Sigmoid colon (tissue), 3 donors: ENCODE measurements at regions not wholly inside any gene's neighbourhood (a gene's known extent, or its start where the extent isn't known, plus 50 kb on each side); places are given as distances from the start of the nearest gene placed in this dataset.

Experiments used
- POLR2A ChIP-seq, 2 donors: fragments of 450-650 bp; IDR thresholded peaks; one replicate each; pipeline ENCODE4 v1.6.1; 2016; ENCODE audit warnings: antibody characterized with exemption in 2 of 2, mild to moderate bottlenecking in 2 of 2, moderate library complexity in 2 of 2
- TF ChIP-seq, protein P1 (sequence below), 4 experiments: fragments of 450-650 bp in 3 of 4; fragments of 200-600 bp in 1 of 4; IDR thresholded peaks; one replicate each; pipeline ENCODE4 v1.5.1; 2016 to 2019; ENCODE audit warnings: antibody characterized with exemption in 4 of 4, mild to moderate bottlenecking in 3 of 4, moderate library complexity in 2 of 4

DNA sequence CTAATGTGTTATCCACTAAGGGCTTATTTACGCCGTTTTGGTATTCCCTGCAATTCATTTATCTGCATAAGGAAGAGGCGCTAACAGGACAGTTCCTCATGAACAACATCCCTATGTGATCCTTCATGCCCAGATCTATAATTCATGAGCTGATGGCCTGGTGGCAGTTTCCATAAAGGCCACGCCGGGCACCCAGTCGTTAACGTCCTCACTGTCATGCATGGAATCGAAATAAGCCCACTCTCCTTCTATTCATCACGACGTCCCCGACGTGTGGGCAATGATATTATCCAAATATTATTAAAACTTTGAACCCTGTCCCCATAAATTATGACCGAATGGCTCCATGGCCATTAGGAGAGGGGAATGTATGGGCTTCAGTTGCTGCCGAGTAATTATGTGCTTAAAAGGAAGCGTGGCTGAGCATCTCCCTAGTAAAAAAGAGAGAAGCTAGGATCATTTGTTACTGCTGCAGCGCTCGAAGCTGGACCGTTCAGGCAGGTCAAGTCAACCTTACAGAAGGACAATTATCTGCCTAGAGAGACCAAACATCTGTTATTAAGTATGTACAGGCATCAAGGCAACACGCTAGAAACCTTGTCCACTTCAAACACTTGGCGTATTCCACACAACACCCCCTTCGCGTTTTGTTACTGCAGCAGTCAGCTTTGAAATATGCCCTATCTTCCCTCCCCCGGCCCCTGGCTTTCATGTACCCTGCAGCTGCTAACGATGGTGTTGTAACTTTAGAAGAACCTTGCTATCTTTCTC lies 94.0 kb upstream of the SALL1 start:
- TF ChIP-seq, protein P1, sequence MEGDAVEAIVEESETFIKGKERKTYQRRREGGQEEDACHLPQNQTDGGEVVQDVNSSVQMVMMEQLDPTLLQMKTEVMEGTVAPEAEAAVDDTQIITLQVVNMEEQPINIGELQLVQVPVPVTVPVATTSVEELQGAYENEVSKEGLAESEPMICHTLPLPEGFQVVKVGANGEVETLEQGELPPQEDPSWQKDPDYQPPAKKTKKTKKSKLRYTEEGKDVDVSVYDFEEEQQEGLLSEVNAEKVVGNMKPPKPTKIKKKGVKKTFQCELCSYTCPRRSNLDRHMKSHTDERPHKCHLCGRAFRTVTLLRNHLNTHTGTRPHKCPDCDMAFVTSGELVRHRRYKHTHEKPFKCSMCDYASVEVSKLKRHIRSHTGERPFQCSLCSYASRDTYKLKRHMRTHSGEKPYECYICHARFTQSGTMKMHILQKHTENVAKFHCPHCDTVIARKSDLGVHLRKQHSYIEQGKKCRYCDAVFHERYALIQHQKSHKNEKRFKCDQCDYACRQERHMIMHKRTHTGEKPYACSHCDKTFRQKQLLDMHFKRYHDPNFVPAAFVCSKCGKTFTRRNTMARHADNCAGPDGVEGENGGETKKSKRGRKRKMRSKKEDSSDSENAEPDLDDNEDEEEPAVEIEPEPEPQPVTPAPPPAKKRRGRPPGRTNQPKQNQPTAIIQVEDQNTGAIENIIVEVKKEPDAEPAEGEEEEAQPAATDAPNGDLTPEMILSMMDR (IDR thresholded peaks at IDR 0.05), result no peak
- TF ChIP-seq POLR2A (IDR thresholded peaks at IDR 0.05), result no peak
